GM19372 (cell line): ENCODE measurements at regions not wholly inside any gene's neighbourhood (a gene's known extent, or its start where the extent isn't known, plus 50 kb on each side); places are given as distances from the start of the nearest gene placed in this dataset.
A peak's percentile ranks its signal among the peaks of the same experiment; 100 is the strongest.
"Not testable (repeated sequence)": the region's sequence is repeated elsewhere in the genome, so short reads cannot be mapped to it uniquely, and the experiment has no call there.

Source experiments
- ATAC-seq: cut with Tn5 transposase; IDR thresholded peaks from one replicate; pipeline ENCODE4 v1.9.1; 2021; ENCODE audit warnings: mild to moderate bottlenecking, low read depth, moderate library complexity; ENCODE audit not compliant: unreplicated experiment

DNA sequence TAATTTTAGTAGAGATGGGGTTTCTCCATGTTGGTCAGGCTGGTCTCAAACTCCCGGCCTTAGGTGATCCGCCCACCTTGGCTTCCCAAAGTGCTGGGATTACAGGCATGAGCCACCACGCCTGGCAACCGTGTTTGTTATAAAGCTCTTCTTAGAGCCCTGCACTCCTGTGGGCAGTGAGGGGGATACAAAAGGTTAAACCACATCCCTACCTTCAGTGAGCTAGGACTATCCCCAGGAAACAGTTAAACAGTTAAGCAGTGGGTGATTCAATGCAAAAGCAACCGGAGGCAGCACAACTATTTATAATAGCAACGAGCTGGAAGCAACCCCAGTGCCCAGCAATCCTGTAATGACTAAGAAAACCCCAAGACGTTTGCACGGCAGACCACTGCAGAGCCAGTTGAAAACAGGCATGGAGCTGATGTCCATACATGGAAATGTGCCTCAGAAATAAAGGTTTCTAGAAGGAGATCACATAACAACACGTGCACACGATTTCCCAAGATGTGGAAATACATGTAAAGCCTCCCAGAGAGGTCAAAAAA, 107.2 kb upstream of the LYZL2 start:
- peak; percentile 77 for ATAC-seq

DNA sequence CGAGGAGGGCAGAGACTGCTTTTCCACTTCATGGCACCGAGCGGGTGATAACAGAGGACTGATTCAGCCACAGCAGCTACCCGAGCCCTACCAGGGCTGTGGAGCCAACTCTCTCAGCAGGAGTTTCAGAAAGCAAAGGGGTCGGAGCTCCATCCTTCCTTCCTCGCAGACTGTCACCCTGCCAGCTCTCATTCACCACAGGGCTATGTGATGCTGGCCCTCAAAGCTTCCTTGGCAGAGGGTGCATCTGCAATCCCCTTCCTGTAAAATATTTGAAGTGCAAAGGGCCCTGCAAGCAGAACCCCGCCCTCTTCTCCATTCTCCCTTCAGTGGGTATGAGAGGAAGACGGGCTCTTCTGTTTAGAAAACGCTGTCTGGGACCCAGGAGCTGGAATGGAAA, 105.3 kb upstream of the LYZL2 start:
- no peak for ATAC-seq

DNA sequence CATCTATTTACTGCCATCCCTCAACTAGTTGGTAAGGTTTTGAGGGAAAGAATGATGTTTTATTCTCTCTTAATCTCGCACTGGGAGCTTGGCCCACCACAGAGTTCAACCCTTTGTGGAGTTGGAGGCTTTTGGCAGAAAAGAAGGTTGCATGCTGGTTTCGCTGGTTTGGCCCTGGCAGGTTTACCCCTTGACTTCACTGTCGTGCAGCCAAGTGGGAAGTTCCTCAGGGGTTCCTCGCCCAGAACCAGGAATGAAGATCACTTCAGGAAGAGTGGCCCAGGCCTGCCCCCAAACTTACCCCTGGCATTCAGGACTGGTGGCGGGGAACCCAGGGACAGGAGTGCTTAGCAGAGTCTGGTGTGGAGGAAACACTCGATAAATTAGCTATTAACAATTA, 103.1 kb upstream of the LYZL2 start:
- ATAC-seq: no peak

DNA sequence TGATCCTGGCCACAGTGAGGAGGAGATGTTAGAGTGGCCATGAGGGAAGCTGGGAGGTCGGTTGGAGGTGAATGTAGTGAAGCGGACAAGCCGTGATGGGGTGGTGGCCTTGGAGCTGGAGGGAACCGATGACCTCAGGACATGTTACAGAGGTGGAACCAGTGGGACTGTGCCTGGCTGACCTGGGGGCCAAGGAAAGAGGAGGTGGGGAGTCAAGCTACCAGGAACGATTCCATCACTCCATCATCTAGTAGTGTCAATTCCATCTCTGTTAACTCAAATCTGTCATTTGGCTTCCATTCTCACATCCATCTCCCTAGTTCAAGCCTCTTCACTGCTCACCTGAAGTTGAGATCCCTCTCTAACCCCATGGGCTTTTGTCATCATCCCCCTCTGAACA, 102.4 kb upstream of the LYZL2 start:
- ATAC-seq: no peak

DNA sequence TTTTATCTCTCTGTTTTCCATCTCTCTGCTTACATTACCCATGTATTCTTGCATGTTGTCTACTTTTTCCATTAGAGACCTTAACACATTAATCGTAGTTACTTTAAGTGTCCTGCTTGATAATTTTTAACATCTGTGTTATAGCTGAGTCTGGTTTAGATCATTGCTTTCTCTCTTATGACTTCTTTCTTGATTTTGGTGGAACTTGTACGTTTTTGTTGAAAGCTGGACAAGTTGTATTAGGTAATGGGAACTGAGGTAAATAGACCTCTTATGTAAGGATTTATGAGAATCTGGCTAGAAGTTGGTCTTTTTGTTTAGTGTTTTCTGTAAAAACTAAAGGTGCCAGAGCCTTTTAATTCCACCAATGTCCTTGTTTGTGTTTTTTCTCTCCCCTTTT, 100.8 kb upstream of the LYZL2 start:
- ATAC-seq: no peak

DNA sequence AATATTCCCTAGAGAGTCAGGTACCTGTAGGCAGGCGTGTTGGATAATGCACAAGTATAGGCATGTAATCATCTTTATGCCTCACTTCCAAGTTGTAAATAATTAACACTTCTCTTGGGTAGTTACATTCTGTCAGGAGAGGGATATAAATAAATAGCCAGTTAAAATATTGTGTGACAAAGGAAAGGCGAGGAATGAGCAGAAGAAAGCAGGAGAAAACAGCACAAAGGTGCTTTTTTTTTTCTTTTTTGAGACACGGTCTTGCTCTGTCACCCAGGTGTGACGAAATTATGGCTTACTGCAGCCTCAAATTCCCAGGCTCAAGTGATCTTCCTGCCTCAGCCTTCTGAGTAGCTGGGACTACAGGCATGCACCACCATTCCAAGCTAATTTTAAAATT, 99.2 kb upstream of the LYZL2 start:
- ATAC-seq: no peak

DNA sequence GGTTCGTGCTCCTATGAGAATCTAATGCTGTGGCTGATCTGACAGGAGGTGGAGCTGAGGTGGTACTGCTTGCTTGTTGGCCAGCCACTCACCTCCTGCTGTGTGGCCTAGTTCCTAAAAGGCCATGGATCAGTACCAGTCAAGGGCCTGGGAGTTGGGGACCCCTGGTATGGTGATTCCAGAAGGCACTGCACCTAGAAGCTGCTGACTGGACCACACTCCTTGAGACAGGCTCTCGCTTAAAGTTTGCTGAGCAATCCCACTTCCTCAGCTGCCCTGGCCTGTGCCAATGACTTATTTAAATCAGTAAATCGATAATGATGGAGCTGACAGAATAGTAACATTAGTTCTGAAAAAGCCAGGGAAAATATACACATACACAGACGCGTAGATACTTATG, 98.6 kb upstream of the LYZL2 start:
- no peak for ATAC-seq

DNA sequence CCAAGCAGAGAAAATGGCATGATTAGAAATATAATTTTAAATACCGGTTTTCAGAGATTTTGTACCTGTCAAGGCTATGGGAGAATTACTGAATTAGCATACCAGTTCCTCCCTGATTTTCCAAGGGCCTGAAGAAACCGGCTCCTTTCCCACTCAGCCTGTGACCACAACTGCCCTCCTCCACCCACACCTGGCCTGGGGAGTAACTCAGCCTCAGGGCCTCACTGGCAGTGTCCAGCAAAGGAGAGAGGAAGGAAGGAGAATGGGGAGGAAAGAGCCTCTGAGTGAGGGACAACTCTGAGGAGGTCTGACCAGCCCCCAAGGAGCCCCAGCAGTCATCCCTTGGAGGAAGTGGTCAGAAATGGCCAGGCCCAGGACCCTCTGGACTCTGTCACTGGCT, 98.0 kb upstream of the LYZL2 start:
- ATAC-seq: no peak

DNA sequence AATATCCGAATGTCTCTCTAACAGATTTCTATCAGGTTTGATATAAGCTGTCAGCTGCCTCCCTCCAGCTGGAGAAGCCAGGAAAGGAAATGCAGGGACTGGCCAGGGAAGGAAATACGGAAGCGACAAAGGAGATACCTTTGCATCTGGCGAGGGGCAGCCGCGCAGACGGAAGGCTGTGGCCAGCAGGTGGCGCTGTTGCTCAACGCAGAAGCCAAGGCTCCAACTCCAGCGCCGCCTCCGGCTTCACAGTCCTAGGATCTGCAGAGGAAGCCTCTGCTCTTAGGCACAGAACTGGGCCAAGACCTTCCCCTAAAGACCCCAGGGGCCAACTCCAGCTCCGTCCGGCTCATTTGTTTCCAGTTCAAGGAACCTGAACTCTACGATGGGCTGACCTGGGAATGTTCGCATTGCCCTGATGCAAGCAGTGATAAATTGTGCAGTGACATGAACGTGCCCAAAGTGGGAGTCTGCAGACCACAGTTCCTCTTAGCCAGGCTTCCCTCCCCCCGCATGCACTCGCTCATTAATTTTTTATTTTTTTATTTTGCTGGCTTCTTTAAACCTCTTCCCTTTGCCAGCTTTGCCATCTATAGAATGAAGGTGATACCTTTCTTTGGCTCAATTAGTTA, 97.3 kb upstream of the LYZL2 start:
- ATAC-seq: peak; percentile 90

DNA sequence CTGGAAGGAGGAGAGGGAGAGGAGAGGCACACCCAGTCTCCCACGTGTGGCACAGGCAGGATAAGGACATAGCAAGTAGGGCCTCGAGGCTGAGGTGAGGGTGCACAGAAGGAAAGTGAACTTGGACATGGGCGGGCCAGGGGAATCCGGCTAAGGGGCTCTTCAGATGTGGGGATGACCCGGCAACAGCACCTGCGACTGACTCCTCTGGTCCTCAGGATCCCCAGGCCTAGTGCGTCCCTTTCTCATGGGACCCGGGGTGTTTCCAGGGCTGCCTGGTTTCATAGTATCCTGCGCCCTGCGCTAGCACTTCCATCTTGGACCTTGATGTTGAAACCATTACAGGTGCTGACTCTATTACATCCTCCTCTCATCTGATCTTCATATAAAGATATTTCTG, 96.1 kb upstream of the LYZL2 start:
- ATAC-seq: no peak

DNA sequence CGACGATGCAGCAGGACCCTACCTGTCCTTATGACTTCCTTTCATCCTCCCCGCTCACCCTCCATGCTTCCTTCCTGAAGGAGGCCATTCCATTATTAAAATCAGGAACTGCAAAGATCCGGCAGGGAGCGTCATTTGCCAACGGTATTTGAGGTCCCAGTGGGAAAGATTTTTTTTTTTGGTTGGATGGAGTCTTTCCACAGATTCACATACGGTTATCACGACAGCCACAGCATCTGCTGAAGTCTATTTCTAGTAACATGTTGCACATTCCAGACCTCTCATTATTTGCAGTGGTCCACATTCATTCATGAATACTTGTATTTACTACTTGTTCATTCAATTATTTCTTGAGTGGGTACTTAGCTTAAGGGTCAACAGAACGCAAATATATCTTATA, 94.7 kb upstream of the LYZL2 start:
- ATAC-seq: no peak

DNA sequence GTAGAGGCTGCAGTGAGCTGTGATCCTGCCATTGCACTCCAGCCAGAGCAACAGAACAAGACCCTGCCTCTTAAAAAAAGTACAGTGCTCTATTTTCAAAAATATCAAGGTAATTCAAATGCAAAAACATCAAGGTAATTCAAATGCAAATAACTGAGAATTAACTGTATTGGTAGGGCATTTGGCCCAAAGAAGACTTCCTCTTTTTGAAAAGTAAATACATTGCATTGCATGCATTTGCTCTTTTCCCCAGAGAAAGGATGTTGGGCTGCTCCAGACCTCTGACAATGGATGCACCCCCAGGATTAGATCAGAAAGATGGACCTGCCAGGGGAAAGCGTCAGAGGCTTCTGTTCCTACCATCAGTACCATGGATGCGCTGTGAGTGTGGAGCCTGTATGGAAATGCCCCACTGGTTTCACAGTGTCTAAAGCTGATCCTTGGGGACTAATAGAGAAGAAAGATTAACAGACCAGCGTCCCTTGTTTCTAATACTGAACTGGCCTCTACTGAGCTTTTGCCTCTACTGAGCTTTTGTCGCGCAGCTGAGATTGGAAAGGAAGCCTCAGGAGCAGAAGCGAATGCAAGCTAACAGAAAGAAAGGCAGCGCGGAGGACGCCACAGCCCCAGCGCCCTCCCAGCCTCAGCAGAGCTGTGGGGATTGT, 93.5 kb upstream of the LYZL2 start:
- ATAC-seq: no peak

DNA sequence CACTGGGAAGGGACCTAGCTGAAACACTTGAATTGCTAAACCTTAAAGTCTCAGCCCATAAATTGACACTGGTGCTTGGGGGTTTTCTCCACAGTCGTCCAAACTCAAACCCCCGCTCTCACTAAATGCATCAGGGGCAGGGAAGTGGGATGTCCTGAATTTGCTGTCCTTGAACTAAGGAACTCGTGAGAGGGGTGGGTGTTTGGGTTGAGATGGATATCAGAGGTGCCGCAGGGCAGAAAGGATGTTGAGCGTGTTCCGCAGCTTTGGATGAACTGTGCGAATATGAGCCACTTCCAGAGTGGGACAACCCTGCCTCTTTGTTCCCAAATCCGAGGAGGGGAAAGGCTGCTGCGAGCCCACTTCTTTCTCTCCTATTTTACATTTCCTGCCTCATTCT, 90.3 kb upstream of the LYZL2 start:
- no peak for ATAC-seq

DNA sequence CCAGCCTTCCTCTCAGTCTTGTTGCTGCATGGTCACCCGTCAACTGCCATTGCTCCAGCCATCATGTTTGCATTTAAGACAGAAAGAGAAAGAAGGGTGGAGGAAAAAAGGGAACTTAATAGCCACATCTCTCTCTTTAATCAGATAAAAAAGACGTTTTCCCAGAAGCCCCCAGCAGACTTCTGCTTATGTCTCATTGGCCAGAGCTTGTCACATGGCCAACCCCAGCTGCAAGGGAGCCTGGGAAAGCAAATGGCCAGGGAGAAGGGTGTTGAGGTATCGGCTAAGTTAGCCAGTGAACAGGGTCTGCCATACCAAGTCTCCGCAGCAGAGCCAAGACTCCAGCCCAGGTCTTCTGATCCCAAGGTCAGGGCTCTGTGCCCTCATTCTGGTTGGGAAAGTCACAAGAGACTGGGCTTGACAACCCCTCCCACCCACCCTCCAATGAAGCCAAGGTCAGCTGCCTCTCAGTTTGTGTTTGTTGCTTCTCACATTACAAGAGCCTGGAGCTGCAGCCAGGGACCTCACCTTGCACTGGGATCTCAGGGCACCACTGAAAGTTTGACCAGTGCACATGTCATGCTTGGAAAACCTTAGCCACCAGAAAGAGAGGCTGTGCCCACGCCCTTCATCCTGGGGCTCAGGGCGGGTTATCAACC, 80.3 kb upstream of the LYZL2 start:
- no peak for ATAC-seq

DNA sequence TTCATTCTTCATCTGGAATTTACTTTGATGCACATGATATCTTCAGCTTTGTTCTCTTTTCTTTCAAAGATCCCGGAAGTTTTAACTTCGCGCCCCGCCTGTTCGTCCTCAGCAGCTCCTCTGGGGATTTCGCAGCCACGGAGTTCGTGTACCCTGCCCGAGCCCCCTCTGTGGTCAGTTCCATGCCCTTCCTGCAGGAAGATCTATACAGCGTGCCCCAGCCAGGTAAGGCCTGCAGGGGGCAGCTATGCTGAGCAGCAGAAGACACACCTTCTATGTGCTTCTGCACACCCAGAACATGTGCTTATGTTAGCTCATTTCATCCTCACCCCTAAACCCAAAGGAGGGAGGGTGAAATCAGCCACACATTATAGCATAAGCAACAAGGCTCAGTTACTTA, 79.7 kb upstream of the LYZL2 start:
- no peak for ATAC-seq

DNA sequence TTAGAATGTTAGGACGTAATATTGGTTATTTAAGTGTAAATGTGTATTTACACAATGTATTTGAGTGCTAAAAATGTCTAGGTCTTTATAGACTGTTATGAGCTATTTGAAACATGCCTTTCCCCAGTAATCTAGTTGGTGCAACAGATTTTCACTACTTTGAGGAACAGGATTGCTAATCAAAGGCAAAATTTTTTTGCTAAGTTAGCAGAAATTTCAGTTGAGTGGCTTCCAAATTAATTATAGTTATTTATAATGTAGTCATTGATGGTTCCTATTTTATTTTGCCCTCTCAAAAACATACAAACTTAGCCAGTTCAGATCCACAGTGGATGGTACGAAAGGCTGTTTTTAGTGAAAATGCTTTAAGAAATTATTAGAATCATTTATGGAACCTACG, 78.7 kb upstream of the LYZL2 start:
- no peak for ATAC-seq

DNA sequence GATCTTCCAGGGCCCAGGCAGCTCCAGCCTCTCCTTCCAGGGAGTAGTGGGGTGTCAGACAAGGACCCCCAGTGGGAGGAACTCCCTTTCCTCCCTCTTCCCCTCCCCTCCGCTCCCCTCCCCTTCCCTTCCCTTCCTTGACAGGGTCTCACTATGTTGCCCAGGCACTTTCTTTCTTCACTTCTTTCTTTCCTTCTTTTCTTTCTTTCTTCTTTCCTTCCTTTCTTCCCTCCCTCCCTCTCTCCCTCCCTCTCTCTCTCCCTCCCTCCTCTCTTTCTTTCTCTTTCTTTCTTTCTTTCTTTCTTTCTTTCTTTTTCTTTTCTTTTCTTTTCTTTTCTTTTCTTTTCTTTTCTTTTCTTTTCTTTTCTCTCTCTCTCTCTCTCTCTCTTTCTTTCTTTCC, 76.6 kb upstream of the LYZL2 start:
- ATAC-seq: not testable (repeated sequence)

DNA sequence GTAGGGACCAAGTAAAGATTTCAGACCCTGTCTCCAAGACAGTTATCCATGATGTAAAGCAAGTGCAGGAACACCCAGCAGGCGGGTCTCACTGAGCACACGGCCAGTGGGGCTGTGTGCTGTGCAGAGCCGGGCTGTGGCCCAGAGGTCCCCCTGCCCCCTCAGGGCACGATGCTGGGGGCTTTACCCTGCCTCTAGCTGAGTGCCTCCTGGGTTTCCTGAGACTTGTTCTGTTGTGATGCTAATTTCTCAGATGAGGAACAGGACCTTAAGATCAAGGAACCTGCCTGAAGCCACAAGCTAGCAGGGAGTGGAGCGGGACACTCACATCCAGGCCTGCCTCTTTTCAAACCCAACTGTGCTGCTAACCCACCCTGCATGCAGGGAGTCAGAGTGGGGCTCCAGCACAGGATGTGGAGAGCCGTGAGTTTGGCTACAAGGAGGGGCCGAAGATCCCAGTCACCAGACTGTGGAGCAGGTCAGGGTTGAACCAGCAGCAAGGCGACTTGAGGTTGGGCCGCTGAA, 76.1 kb upstream of the LYZL2 start:
- peak; percentile 27 for ATAC-seq

DNA sequence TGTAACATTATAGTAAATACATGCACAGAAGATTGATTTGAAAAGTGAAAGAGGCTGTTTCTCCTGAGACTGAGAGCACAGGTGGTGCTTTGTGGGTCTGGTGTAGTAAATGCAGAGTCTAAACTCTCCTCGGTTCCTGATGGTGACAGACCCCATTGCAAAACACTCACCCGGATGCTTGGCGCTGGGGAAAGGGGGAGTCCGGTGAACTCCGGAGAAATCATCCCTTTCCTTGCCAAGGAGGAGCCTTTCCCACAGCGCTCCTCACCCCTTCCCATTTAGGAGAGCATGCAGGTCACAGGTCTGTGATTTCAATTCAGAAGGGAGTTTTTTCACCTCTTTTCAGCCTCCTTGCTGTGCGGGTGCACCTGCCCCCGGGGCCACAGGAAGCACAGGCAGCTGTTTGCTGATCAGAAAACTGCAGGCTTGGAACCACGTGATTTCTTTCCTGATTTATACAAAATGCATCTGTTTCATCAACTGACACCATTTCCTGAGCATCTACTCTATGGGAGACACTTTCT, 75.6 kb upstream of the LYZL2 start:
- ATAC-seq: peak; percentile 46

DNA sequence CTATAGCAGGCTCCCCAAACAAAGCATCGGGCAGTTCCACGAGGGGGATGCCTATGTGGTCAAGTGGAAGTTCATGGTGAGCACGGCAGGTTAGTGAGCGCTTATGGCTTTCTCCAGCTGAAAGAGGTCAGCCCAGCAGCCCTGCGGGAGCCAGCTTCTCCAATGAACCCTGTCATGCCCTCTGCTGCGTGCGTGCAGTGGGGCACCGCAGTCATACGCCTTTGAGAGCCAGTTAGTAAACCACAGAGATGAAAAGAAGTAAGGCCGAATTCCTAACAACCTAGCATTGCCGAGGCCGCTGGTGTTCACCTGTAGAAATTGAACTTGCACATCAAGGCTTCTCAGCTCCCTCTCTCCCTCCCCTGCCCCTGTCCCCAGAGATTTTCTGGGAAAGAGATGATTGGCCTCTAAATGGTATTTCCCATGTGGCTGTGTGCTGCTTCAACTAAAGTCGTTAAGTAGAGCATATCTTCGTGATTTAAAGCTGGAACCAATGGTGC, 75.1 kb upstream of the LYZL2 start:
- not testable (repeated sequence) for ATAC-seq

DNA sequence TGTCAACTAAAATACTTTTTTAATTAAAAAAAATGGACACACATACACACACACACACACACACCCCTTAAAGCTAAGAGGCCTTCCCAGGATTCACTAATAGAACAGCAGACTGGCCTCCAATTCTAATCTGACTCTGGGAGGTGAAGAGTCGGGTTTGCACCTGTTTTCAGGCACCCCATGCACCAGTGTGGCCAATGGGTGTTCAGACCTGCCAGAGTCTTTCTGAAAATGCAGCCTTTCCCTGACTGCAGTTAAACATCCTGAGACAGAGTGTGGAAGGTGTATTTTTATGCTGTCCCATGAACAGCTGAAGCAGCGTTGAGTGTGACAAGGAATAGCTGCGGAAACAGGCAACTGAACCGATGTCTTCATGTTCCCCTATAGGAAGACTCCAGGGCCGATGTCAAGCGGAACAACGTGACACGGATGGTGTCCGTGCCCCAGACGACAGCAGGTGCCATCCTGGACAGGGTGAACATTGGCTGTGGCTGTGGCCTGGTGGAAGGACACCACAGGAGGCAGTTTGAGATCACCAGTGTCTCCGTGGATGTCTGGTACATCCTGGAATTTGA, 74.6 kb upstream of the LYZL2 start:
- ATAC-seq: no peak
